GM23338 (cell line): ENCODE measurements at regions not wholly inside any gene's neighbourhood (a gene's known extent, or its start where the extent isn't known, plus 50 kb on each side); places are given as distances from the start of the nearest gene placed in this dataset.

ENCODE experiments used
- ATAC-seq: fragments of 200-7000 bp; cut with Tn5 transposase; 3 replicates; pipeline ENCODE4 v1.9.1; 2020
- DNase-seq: peaks from one replicate; pipeline ENCODE4 v3.0.0-alpha.2; 2015; ENCODE audit warnings: low spot score
- H2AFZ ChIP-seq: fragments of 200-600 bp; sonication (generic); 2 replicates; pipeline ENCODE4 v1.8.0; 2016; ENCODE audit warnings: antibody characterized with exemption, mild to moderate bottlenecking, moderate library complexity
- H3F3A ChIP-seq: fragments of 200-600 bp; sonication (generic); replicated peaks from 2 replicates; pipeline ENCODE4 v1.8.0; 2017; ENCODE audit warnings: antibody characterized with exemption, mixed run types, low read depth
- H3K27ac ChIP-seq: fragments of 200-600 bp; sonication (generic); 2 replicates; pipeline ENCODE4 v1.6.1; 2016; ENCODE audit warnings: low read depth
- H3K27me3 ChIP-seq: fragments of 200-600 bp; sonication (generic); 2 replicates; pipeline ENCODE4 v1.8.0; 2016; ENCODE audit warnings: mild to moderate bottlenecking, mixed run types, moderate library complexity; ENCODE audit not compliant: insufficient read depth
- H3K36me3 ChIP-seq: fragments of 200-600 bp; sonication (generic); 2 replicates; pipeline ENCODE4 v1.8.0; 2016; ENCODE audit warnings: mild to moderate bottlenecking; ENCODE audit not compliant: insufficient read depth
- H3K4me1 ChIP-seq: fragments of 200-600 bp; sonication (generic); 2 replicates; pipeline ENCODE4 v1.8.0; 2016; ENCODE audit warnings: mild to moderate bottlenecking, moderate library complexity; ENCODE audit not compliant: insufficient read depth
- H3K4me2 ChIP-seq: fragments of 200-600 bp; sonication (generic); 2 replicates; pipeline ENCODE4 v1.7.1; 2017; ENCODE audit warnings: mixed run types
- H3K4me3 ChIP-seq: fragments of 200-600 bp; sonication (generic); 2 replicates; pipeline ENCODE4 v1.6.1; 2016; ENCODE audit warnings: mixed run types
- H3K79me2 ChIP-seq: fragments of 200-600 bp; sonication (generic); replicated peaks from 2 replicates; pipeline ENCODE4 v1.8.0; 2017; ENCODE audit warnings: mild to moderate bottlenecking; ENCODE audit not compliant: insufficient read depth
- H3K9me2 ChIP-seq: fragments of 200-600 bp; sonication (generic); 2 replicates; pipeline ENCODE4 v1.8.0; 2017; ENCODE audit not compliant: insufficient read depth
- H4K20me1 ChIP-seq: fragments of 200-600 bp; sonication (generic); replicated peaks from 2 replicates; pipeline ENCODE4 v1.8.0; 2017; ENCODE audit warnings: mild to moderate bottlenecking; ENCODE audit not compliant: insufficient read depth
- H3K27ac Mint-ChIP-seq: 2 replicates; pipeline ENCODE4 v1.8.0; 2020; ENCODE audit warnings: inconsistent platforms, mild to moderate bottlenecking, moderate library complexity, mixed read lengths
- H3K27me3 Mint-ChIP-seq: 3 replicates; pipeline ENCODE4 v1.8.0; 2022; ENCODE audit warnings: low read depth, mild to moderate bottlenecking, moderate library complexity, mixed read lengths, inconsistent platforms; ENCODE audit not compliant: insufficient read depth, poor library complexity
- H3K36me3 Mint-ChIP-seq: 3 replicates; pipeline ENCODE4 v1.8.0; 2021; ENCODE audit warnings: low read depth, mild to moderate bottlenecking, inconsistent platforms, moderate library complexity, mixed read lengths
- H3K4me1 Mint-ChIP-seq: 3 replicates; pipeline ENCODE4 v1.8.0; 2020; ENCODE audit warnings: mild to moderate bottlenecking, inconsistent platforms, mixed read lengths
- H3K4me3 Mint-ChIP-seq: 3 replicates; pipeline ENCODE4 v1.8.0; 2021; ENCODE audit warnings: moderate library complexity, mild to moderate bottlenecking, inconsistent platforms, mixed read lengths
- H3K9me3 Mint-ChIP-seq: 3 replicates; pipeline ENCODE4 v1.8.0; 2020; ENCODE audit warnings: moderate library complexity, mild to moderate bottlenecking, inconsistent platforms, mixed read lengths
- CREB1 ChIP-seq: fragments of 250-450 bp; sonication (Bioruptor Pico); IDR thresholded peaks from 2 replicates; pipeline ENCODE4 v1.5.0; 2020; ENCODE audit warnings: low read depth, mild to moderate bottlenecking, moderate library complexity
- CTCF ChIP-seq, 2 experiments: fragments of 200-600 bp in 1 of 2; sonication (generic) in 1 of 2; conservative IDR thresholded peaks; 2 replicates each; pipeline versions ENCODE4 v1.5.1 to v1.6.1; 2016 to 2017; ENCODE audit warnings: antibody characterized with exemption in 2 of 2, low read depth in 2 of 2, mild to moderate bottlenecking in 2 of 2, moderate library complexity in 1 of 2
- ETS1 ChIP-seq: IDR thresholded peaks from 2 replicates; pipeline ENCODE4 v1.6.1; 2016; ENCODE audit warnings: antibody characterized with exemption
- EZH2phosphoT487 ChIP-seq: fragments of 200-600 bp; sonication (generic); IDR thresholded peaks from one replicate; pipeline ENCODE4 v1.8.1; 2018; ENCODE audit warnings: antibody characterized with exemption; ENCODE audit not compliant: unreplicated experiment
- JUNB ChIP-seq: IDR thresholded peaks from one replicate; pipeline ENCODE4 v1.6.1; 2016; ENCODE audit warnings: antibody characterized with exemption; ENCODE audit not compliant: unreplicated experiment
- NANOG ChIP-seq: IDR thresholded peaks from 2 replicates; pipeline ENCODE4 v1.6.1; 2016; ENCODE audit warnings: antibody characterized with exemption, borderline replicate concordance
- POLR2AphosphoS5 ChIP-seq: IDR thresholded peaks from 2 replicates; pipeline ENCODE4 v1.6.1; 2016; ENCODE audit warnings: antibody characterized with exemption, low read depth
- STAT1 ChIP-seq: IDR thresholded peaks from one replicate; pipeline ENCODE4 v1.6.1; 2016; ENCODE audit warnings: antibody characterized with exemption; ENCODE audit not compliant: unreplicated experiment
- ZNF114 ChIP-seq: fragments of 250-450 bp; sonication (Bioruptor Pico); IDR thresholded peaks from 2 replicates; pipeline ENCODE4 v1.5.0; 2020; ENCODE audit warnings: mild to moderate bottlenecking, moderate library complexity
- ZNF331 ChIP-seq: fragments of 250-450 bp; sonication (Bioruptor Pico); IDR thresholded peaks from 2 replicates; pipeline ENCODE4 v1.5.0; 2020; ENCODE audit warnings: low read depth, mild to moderate bottlenecking, moderate library complexity
- TF ChIP-seq, protein P1 (sequence below): IDR thresholded peaks from one replicate; pipeline ENCODE4 v1.6.1; 2018; ENCODE audit warnings: antibody characterized with exemption; ENCODE audit not compliant: unreplicated experiment

DNA sequence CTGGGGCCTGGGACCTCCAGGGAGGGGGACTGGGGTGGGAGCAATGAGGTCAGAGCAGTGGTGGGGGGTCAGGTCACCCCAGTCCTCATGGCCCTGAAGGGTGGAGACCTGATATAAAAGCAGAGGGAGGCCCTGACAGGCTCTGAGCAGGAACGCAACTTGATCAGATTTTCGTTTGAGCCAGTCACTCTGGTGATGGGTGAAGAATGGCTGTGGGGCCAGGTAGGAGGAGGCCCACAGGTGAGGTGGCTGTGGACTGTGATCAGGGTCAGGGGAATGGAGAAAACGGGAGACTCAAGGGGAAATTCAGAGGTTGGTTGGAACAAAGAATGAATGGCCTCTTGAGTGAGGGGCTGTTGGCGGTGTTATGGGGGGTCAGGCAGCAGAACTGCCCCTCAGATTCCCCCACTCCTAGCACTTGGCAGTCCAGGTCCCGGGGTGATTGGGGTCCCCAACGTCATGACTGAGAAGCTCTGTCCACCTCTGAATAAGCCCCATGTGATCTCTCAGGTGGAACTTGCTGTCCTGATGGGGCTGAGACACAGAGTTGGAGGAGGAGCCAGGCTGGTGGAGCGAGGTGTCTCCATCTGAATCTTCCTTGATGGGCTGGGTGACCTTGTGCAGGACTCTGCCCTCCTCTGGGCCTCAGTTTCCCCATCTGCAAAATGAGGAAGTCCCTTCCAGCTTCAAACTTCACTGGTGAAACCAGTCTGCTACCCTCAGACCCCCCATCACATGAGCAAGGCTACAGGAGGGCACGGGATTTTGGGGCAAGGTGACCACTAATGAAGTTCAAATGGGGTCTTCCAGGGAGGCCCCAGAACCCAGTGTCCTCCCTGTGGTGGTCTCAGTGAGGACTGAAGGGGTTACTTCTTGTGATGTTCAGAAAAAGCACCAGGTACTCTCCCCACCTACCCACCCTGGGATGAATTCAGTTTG lies 683.0 kb downstream of the MATN1 start (continued):
- no peak for TF ChIP-seq ETS1
- no peak for TF ChIP-seq ZNF331
- no peak for TF ChIP-seq ZNF114 (CRISPR knock-in tag)
- TF ChIP-seq EZH2phosphoT487 = no peak
- no peak for TF ChIP-seq NANOG
- TF ChIP-seq CTCF (conservative IDR thresholded peaks at IDR 0.05; ENCODE audit: low read depth in 2 of 2) = no peak
- no peak for TF ChIP-seq POLR2AphosphoS5
- TF ChIP-seq, protein P1, sequence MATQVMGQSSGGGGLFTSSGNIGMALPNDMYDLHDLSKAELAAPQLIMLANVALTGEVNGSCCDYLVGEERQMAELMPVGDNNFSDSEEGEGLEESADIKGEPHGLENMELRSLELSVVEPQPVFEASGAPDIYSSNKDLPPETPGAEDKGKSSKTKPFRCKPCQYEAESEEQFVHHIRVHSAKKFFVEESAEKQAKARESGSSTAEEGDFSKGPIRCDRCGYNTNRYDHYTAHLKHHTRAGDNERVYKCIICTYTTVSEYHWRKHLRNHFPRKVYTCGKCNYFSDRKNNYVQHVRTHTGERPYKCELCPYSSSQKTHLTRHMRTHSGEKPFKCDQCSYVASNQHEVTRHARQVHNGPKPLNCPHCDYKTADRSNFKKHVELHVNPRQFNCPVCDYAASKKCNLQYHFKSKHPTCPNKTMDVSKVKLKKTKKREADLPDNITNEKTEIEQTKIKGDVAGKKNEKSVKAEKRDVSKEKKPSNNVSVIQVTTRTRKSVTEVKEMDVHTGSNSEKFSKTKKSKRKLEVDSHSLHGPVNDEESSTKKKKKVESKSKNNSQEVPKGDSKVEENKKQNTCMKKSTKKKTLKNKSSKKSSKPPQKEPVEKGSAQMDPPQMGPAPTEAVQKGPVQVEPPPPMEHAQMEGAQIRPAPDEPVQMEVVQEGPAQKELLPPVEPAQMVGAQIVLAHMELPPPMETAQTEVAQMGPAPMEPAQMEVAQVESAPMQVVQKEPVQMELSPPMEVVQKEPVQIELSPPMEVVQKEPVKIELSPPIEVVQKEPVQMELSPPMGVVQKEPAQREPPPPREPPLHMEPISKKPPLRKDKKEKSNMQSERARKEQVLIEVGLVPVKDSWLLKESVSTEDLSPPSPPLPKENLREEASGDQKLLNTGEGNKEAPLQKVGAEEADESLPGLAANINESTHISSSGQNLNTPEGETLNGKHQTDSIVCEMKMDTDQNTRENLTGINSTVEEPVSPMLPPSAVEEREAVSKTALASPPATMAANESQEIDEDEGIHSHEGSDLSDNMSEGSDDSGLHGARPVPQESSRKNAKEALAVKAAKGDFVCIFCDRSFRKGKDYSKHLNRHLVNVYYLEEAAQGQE = no peak
- TF ChIP-seq JUNB = no peak

DNA sequence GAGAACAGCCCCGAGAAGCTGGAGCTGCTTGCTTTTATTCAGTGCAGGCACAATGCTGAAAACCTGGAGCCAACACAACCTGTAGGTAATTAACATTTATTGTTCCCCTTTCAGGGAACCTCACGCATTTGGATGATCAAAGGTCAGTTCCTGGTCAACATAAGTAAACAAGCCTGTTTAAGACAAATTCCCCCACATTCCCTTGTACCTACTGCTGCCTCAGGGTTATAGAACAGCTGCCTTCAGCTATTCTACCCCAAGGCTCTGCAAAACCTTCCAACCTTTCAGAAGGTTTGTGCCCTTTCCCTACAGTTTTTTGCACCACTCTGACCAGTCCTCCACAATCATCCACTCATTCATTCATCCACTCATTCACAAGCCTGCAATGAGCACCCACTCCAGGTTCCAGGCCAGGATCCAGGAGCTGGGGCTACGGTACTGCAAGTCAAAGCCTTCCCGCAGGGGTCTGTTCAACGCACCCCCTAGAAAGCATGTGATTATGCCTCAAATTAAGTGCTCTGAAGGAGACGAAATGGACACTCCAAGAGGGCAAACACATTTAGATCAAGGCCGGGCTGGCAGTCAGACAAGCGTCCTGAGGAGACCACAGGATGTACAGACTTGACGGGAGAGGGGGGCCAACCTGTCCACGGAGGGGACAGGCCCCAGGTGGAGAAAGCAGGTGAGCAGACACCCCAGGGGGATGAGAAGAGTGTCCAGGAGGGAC lies 683.9 kb downstream of the MATN1 start:
- Mint-ChIP-seq H3K27me3 (peaks cover 14% of the 10 kb centered on the region), H3K27ac (no peak overlapping the region), H3K4me1 (0 out of 3 replicates have a peak, but pooled peaks cover 5% of the 10 kb centered on the region), H3K4me3 (no peak overlapping the region), H3K9me3 (peaks cover 48% of the 10 kb centered on the region), H3K36me3 (peaks cover 26% of the 10 kb centered on the region)
- H3K27ac ChIP-seq = no peak overlapping the region
- no peak overlapping the region for H3K4me2 ChIP-seq
- no peaks in the 10 kb centered on the region for H3K4me1 ChIP-seq
- H2AFZ ChIP-seq = no peak overlapping the region
- H3K9me2 ChIP-seq = no peaks in the 10 kb centered on the region
- no peaks in the 10 kb centered on the region for H4K20me1 ChIP-seq
- no peaks in the 10 kb centered on the region for H3K79me2 ChIP-seq
- H3K36me3 ChIP-seq = no peaks in the 10 kb centered on the region
- no peaks in the 10 kb centered on the region for H3F3A ChIP-seq
- H3K27me3 ChIP-seq = no peaks in the 10 kb centered on the region
- no peak overlapping the region for H3K4me3 ChIP-seq
- no peak for ATAC-seq
- DNase-seq = no peak
- TF ChIP-seq ZNF331 (no peak), ETS1 (no peak), ZNF114 (CRISPR knock-in tag) (no peak), CREB1 (CRISPR knock-in tag) (no peak), STAT1 (no peak), POLR2AphosphoS5 (no peak), NANOG (no peak), EZH2phosphoT487 (no peak)
- TF ChIP-seq, protein P1 = no peak
